ENCODE measurements at regions not wholly inside any gene's neighbourhood (a gene's known extent, or its start where the extent isn't known, plus 50 kb on each side); places are given as distances from the start of the nearest gene placed in this dataset.

DNA sequence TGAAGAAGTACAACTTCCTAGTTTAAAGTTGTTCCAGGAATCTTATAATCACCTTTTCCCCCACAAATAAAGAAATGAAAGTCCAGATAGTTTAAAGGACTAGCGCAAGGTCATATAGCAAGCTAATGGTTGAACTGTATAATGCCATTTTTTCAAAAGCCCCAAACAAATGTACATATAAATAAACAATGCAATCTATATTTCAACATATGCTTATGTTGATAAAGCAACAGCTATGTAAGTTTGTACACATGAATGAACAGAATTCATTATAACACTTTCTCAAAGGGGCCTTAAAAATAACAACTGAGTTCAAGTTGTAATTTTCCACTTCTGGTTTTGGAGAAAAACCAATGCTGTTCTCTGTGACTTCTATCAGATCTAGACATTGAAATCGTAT is 1628.6 kb downstream of the CDH8 start:
- TF ChIP-seq EZH2 (IDR thresholded peaks at IDR 0.05; ENCODE audit: borderline replicate concordance, low read length): no peak
- TF ChIP-seq CTCF (conservative IDR thresholded peaks at IDR 0.05 in 1 of 2, IDR thresholded peaks at IDR 0.05 in 1 of 2; ENCODE audit: extremely low read depth in 1 of 2, insufficient read depth in 1 of 2, low read depth in 1 of 2, low read length in 2 of 2): no peak
